ENCODE measurements at regions not wholly inside any gene's neighbourhood (a gene's known extent, or its start where the extent isn't known, plus 50 kb on each side); places are given as distances from the start of the nearest gene placed in this dataset.
A peak's percentile ranks its signal among the peaks of the same experiment; 100 is the strongest.
"Not testable (repeated sequence)": the region's sequence is repeated elsewhere in the genome, so short reads cannot be mapped to it uniquely, and the experiment has no call there.

GRCh38 chr10:20380401-20380800, 516.7 kb downstream of the NEBL start:
- intact Hi-C loops (cut with DNase I): no loop called here
- DNase-seq: no peak
- no peaks in the 10 kb centered on the region for H3K4me1 ChIP-seq

GRCh38 chr10:20372748-20373147, 524.4 kb downstream of the NEBL start:
- Histone ChIP-seq H3K9me3 (no peaks in the 10 kb centered on the region), H3K27ac (no peak overlapping the region), H3K36me3 (no peaks in the 10 kb centered on the region), H3K4me1 (no peaks in the 10 kb centered on the region), H3K4me3 (no peak overlapping the region), H3K27me3 (no peaks in the 10 kb centered on the region)
- DNase-seq: no peak
- TF ChIP-seq CTCF (IDR thresholded peaks at IDR 0.05): no peak
- no peak for ATAC-seq
- intact Hi-C loops (cut with DNase I): no loop called here

More at GRCh38 chr10:20380401-20380800, 516.7 kb downstream of the NEBL start:
- Histone ChIP-seq H3K27me3 (no peaks in the 10 kb centered on the region), H3K27ac (no peak overlapping the region), H3K36me3 (no peaks in the 10 kb centered on the region), H3K9me3 (peaks cover 0 to 9% of the 10 kb centered on the region in 2 donors), H3K4me3 (no peak overlapping the region)
- TF ChIP-seq CTCF (IDR thresholded peaks at IDR 0.05): no peak
- no peak for ATAC-seq

DNA sequence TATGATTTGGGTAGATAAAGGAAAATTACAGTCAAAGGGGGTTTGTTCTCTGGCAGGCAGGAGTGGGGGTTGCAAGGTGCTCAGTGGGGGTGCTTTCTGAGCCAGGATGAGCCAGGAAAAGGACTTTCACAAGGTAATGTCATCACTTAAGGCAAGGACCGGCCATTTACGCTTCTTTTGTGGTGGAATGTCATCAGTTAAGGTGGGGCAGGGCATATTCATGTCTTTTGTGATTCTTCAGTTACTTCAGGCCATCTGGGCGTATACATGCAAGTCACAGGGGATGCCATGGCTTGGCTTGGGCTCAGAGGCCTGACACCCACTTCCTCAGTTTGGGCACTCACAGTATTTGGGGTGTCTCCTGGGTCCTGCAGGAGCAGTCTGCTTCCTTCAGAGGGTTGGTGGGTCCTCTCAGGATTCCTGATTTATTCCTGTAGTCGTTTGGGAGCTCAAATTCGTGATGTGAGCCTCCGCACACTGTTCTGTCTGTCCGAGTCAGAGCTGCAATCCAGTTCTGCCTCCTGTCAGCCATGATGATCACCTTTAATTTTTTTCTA, 526.1 kb downstream of the NEBL start:
- H3K4me3 ChIP-seq; intact Hi-C loops (cut with DNase I); H3K27ac ChIP-seq; H3K9me3 ChIP-seq; H3K27me3 ChIP-seq; H3K36me3 ChIP-seq; ATAC-seq; H3K4me1 ChIP-seq; DNase-seq: not testable (repeated sequence)

GRCh38 chr10:20369863-20370736, 527.0 kb downstream of the NEBL start:
- Histone ChIP-seq H3K4me1 (no peaks in the 10 kb centered on the region), H3K27me3 (no peaks in the 10 kb centered on the region), H3K4me3 (no peak overlapping the region), H3K36me3 (no peaks in the 10 kb centered on the region), H3K27ac (no peak overlapping the region), H3K9me3 (no peaks in the 10 kb centered on the region)
- no peak for TF ChIP-seq CTCF (IDR thresholded peaks at IDR 0.05)
- ATAC-seq (no peak), DNase-seq (peak in 1 of 4 donors; percentile 7)
- intact Hi-C loops (cut with DNase I): no loop called here

- Histone ChIP-seq H3K9me3 (peaks cover 0 to 2% of the 10 kb centered on the region in 2 donors), H3K27ac (no peak overlapping the region), H3K4me1 (no peaks in the 10 kb centered on the region), H3K36me3 (no peaks in the 10 kb centered on the region), H3K4me3 (no peak overlapping the region), H3K27me3 (no peaks in the 10 kb centered on the region)
- ATAC-seq (no peak), DNase-seq (no peak)
- TF ChIP-seq CTCF (IDR thresholded peaks at IDR 0.05): no peak
- intact Hi-C loops (cut with DNase I): no loop called here
These were observed 533.4 kb downstream of the NEBL start for GRCh38 chr10:20363684-20364083.

Data from left lung (tissue), 4 donors.